GM21717 (cell line): ENCODE measurements at regions not wholly inside any gene's neighbourhood (a gene's known extent, or its start where the extent isn't known, plus 50 kb on each side); places are given as distances from the start of the nearest gene placed in this dataset.

Experiments
- ATAC-seq: cut with Tn5 transposase; IDR thresholded peaks from one replicate; pipeline ENCODE4 v1.9.1; 2021; ENCODE audit warnings: mild to moderate bottlenecking, moderate library complexity; ENCODE audit not compliant: unreplicated experiment

- ATAC-seq = no peak
Measured at GRCh38 chr3:95055288-95055687, 992.4 kb downstream of the NSUN3 start.

- ATAC-seq = no peak
Measured at GRCh38 chr3:95082191-95082590, 1019.3 kb downstream of the NSUN3 start.

GRCh38 chr3:95084738-95085137 lies 1021.9 kb downstream of the NSUN3 start:
- no peak for ATAC-seq

GRCh38 chr3:95088464-95088863 lies 1025.6 kb downstream of the NSUN3 start:
- no peak for ATAC-seq

GRCh38 chr3:95097493-95097892 lies 1034.6 kb downstream of the NSUN3 start:
- no peak for ATAC-seq

GRCh38 chr3:95120921-95121320 lies 1058.1 kb downstream of the NSUN3 start:
- no peak for ATAC-seq

- ATAC-seq = no peak
Measured at GRCh38 chr3:95123104-95123503, 1060.2 kb downstream of the NSUN3 start.

- ATAC-seq = no peak
Measured at GRCh38 chr3:95134693-95135413, 1072.0 kb downstream of the NSUN3 start.

GRCh38 chr3:95148107-95148506 lies 1085.2 kb downstream of the NSUN3 start:
- no peak for ATAC-seq

- no peak for ATAC-seq
Measured at GRCh38 chr3:95151590-95151989, 1088.7 kb downstream of the NSUN3 start.

- no peak for ATAC-seq
Measured at GRCh38 chr3:95154766-95155165, 1091.9 kb downstream of the NSUN3 start.

GRCh38 chr3:95162794-95163193 lies 1099.9 kb downstream of the NSUN3 start:
- no peak for ATAC-seq

GRCh38 chr3:95167748-95168147 lies 1104.9 kb downstream of the NSUN3 start:
- no peak for ATAC-seq

GRCh38 chr3:95168526-95168925 lies 1105.7 kb downstream of the NSUN3 start:
- no peak for ATAC-seq

GRCh38 chr3:95172164-95172943 lies 1109.5 kb downstream of the NSUN3 start:
- no peak for ATAC-seq

- no peak for ATAC-seq
Measured at GRCh38 chr3:95177096-95177495, 1114.2 kb downstream of the NSUN3 start.

- ATAC-seq = no peak
Measured at GRCh38 chr3:95184038-95184437, 1121.2 kb downstream of the NSUN3 start.

- no peak for ATAC-seq
Measured at GRCh38 chr3:95189348-95189747, 1126.5 kb downstream of the NSUN3 start.

- ATAC-seq = no peak
Measured at GRCh38 chr3:95197661-95198060, 1134.8 kb downstream of the NSUN3 start.

GRCh38 chr3:95200384-95200783 lies 1137.5 kb downstream of the NSUN3 start:
- ATAC-seq = no peak

- ATAC-seq = no peak
Measured at GRCh38 chr3:95210878-95211277, 1148.0 kb downstream of the NSUN3 start.

- ATAC-seq = no peak
Measured at GRCh38 chr3:95212117-95212516, 1149.3 kb downstream of the NSUN3 start.
